ENCODE measurements at regions not wholly inside any gene's neighbourhood (a gene's known extent, or its start where the extent isn't known, plus 50 kb on each side); places are given as distances from the start of the nearest gene placed in this dataset.

- POLR2A ChIA-PET = no interaction called here
- no peak for DNase-seq
- H3K36me3 Mint-ChIP-seq = no peaks in the 10 kb centered on the region
- H3K4me3 Mint-ChIP-seq = no peak overlapping the region
- no peaks in the 10 kb centered on the region for H3K9me3 Mint-ChIP-seq
- no peaks in the 10 kb centered on the region for H3K27me3 Mint-ChIP-seq
- no peak for ATAC-seq (ENCODE audit: low read depth)
- H3K4me1 Mint-ChIP-seq = no peaks in the 10 kb centered on the region
- no peak overlapping the region for H3K27ac Mint-ChIP-seq
Measured at GRCh38 chr1:88351960-88352359, 332.1 kb upstream of the PKN2 start.

- Mint-ChIP-seq H3K27ac (no peak overlapping the region), H3K9me3 (no peaks in the 10 kb centered on the region)
Measured at GRCh38 chr1:88354256-88354655, 329.8 kb upstream of the PKN2 start.

DNA sequence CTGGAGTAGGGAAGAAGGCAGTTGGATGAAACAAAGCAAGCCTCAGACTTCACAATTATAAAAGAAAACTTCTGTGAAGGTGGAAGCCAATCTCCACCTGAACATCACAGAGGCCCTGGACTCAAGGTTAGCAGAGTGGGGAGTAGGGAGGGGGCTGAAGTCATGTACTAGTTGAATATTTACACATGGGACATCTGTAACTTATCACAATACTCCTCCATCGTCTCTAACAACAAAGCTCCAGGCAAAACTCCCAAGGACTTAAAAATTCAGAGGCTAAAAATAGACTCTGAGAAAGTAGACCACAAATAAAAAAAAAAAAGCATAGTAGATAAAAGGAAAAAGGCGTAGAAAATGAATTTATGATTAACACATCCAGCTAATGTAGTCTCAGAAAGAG, 326.3 kb upstream of the PKN2 start:
- Mint-ChIP-seq H3K36me3 (no peaks in the 10 kb centered on the region), H3K27me3 (peaks cover 2% of the 10 kb centered on the region), H3K27ac (no peak overlapping the region), H3K4me3 (no peak overlapping the region), H3K4me1 (no peaks in the 10 kb centered on the region), H3K9me3 (no peaks in the 10 kb centered on the region)
- DNase-seq = no peak
- POLR2A ChIA-PET = no interaction called here
- no peak for ATAC-seq (ENCODE audit: low read depth)

More at GRCh38 chr1:88354256-88354655, 329.8 kb upstream of the PKN2 start:
- no peak for ATAC-seq (ENCODE audit: low read depth)
- no peaks in the 10 kb centered on the region for H3K4me1 Mint-ChIP-seq
- H3K27me3 Mint-ChIP-seq = peaks cover 2% of the 10 kb centered on the region
- no peak overlapping the region for H3K4me3 Mint-ChIP-seq
- POLR2A ChIA-PET = no interaction called here
- no peak for DNase-seq
- no peaks in the 10 kb centered on the region for H3K36me3 Mint-ChIP-seq

DNA sequence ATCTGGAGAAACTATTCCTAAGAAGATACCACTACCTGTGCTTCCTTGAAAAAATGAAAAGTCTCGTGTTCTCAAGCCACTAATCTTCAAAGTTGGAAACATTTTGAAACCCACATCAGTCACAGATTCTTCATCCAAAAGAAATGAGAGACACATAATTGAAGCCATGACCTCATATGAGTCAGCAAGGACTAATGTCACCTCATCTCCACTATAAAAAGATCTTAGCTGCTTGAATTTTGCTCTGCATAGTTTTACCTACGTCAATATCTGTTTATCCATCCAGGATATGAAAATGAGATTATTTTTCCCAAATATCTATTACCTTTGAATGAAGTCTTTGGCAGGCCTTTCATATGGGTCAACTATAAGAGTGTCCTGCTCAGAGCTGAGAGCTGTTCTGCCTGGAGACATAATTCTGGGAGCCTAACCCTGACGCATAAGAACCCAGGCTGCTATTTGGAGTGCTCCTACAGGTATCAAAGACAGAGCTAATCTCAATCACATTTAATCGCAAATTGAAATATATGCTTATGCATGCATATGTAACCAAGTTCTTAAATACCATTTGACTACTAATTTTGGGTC, 312.5 kb upstream of the PKN2 start:
- H3K9me3 Mint-ChIP-seq = no peaks in the 10 kb centered on the region
- POLR2A ChIA-PET = no interaction called here
- DNase-seq (no peak), ATAC-seq (ENCODE audit: low read depth) (no peak)
- H3K4me3 Mint-ChIP-seq = no peak overlapping the region
- peaks cover 4% of the 10 kb centered on the region for H3K27me3 Mint-ChIP-seq
- H3K36me3 Mint-ChIP-seq = no peaks in the 10 kb centered on the region
- no peaks in the 10 kb centered on the region for H3K4me1 Mint-ChIP-seq
- no peak overlapping the region for H3K27ac Mint-ChIP-seq

- POLR2A ChIA-PET = no interaction called here
- no peak overlapping the region for H3K4me3 Mint-ChIP-seq
- H3K27me3 Mint-ChIP-seq = peaks cover 3% of the 10 kb centered on the region
- DNase-seq = no peak
- no peak overlapping the region for H3K27ac Mint-ChIP-seq
- no peaks in the 10 kb centered on the region for H3K4me1 Mint-ChIP-seq
- ATAC-seq (ENCODE audit: low read depth) = no peak
- no peaks in the 10 kb centered on the region for H3K9me3 Mint-ChIP-seq
- H3K36me3 Mint-ChIP-seq = no peaks in the 10 kb centered on the region
Measured at GRCh38 chr1:88375977-88376376, 308.1 kb upstream of the PKN2 start.

DNA sequence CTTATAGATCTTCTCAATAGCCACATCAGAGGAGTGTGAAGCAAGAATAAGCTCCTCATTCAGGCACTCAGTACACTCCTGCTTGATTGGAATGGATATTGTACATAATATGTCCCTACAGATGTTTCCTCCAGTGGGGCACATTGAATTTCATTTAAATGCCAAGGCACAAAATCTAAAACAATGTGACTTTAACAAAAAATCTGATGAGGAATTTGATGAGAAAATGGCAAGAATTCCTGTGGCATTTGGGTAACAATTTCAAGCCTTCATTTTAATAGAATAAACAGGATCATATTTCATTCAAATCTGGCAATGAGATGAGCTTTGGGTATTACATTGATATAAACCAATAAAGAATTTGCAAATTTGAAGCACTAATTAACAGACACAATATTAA, 307.7 kb upstream of the PKN2 start:
- no peak overlapping the region for H3K27ac Mint-ChIP-seq
- H3K9me3 Mint-ChIP-seq = no peaks in the 10 kb centered on the region
- no peaks in the 10 kb centered on the region for H3K4me1 Mint-ChIP-seq
- no peak for ATAC-seq (ENCODE audit: low read depth)
- POLR2A ChIA-PET = no interaction called here
- H3K4me3 Mint-ChIP-seq = no peak overlapping the region
- no peaks in the 10 kb centered on the region for H3K36me3 Mint-ChIP-seq
- DNase-seq = no peak
- peaks cover 3% of the 10 kb centered on the region for H3K27me3 Mint-ChIP-seq

- H3K9me3 Mint-ChIP-seq = no peaks in the 10 kb centered on the region
- H3K27me3 Mint-ChIP-seq = peaks cover 2% of the 10 kb centered on the region
- ATAC-seq (ENCODE audit: low read depth) = no peak
- H3K27ac Mint-ChIP-seq = no peak overlapping the region
- no peak overlapping the region for H3K4me3 Mint-ChIP-seq
- POLR2A ChIA-PET = no interaction called here
- no peaks in the 10 kb centered on the region for H3K36me3 Mint-ChIP-seq
- no peak for DNase-seq
- no peaks in the 10 kb centered on the region for H3K4me1 Mint-ChIP-seq
Measured at GRCh38 chr1:88378560-88378959, 305.5 kb upstream of the PKN2 start.

GRCh38 chr1:88394958-88395357, 289.1 kb upstream of the PKN2 start:
- POLR2A ChIA-PET = no interaction called here

DNA sequence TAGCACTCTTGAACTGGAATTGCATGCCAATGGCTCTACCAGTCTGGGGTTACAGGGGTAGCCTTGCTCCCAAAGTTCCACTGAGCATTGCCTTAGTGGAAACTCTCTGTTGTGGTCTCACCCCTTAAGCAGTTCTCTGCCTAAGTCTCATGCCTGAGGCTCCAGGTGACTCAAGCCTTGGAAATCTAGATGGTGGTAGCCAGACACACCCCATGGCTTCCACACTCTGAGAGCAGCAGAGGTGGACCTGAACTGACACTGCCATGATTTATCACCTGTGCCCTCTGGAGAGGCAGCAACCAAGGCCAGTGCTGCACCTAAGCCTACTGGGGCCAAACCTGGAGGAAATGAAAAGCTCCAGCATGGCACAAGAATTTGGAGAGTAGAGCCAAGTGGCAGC, 285.7 kb upstream of the PKN2 start:
- H3K4me1 Mint-ChIP-seq = no peaks in the 10 kb centered on the region

More at GRCh38 chr1:88394958-88395357, 289.1 kb upstream of the PKN2 start:
- no peak overlapping the region for H3K27ac Mint-ChIP-seq
- H3K36me3 Mint-ChIP-seq = no peaks in the 10 kb centered on the region
- no peaks in the 10 kb centered on the region for H3K9me3 Mint-ChIP-seq
- H3K27me3 Mint-ChIP-seq = no peaks in the 10 kb centered on the region
- no peak for DNase-seq
- ATAC-seq (ENCODE audit: low read depth) = no peak
- H3K4me1 Mint-ChIP-seq = no peaks in the 10 kb centered on the region
- H3K4me3 Mint-ChIP-seq = no peak overlapping the region

GRCh38 chr1:88399690-88400089, 284.4 kb upstream of the PKN2 start:
- DNase-seq (no peak), ATAC-seq (ENCODE audit: low read depth) (no peak)
- no peaks in the 10 kb centered on the region for H3K36me3 Mint-ChIP-seq
- no peaks in the 10 kb centered on the region for H3K9me3 Mint-ChIP-seq
- POLR2A ChIA-PET = no interaction called here
- H3K27ac Mint-ChIP-seq = no peak overlapping the region
- H3K4me1 Mint-ChIP-seq = no peaks in the 10 kb centered on the region
- H3K4me3 Mint-ChIP-seq = no peak overlapping the region
- H3K27me3 Mint-ChIP-seq = no peaks in the 10 kb centered on the region

More for the DNA sequence above, 285.7 kb upstream of the PKN2 start:
- Mint-ChIP-seq H3K27ac (no peak overlapping the region), H3K27me3 (no peaks in the 10 kb centered on the region), H3K9me3 (no peaks in the 10 kb centered on the region), H3K36me3 (no peaks in the 10 kb centered on the region), H3K4me3 (no peak overlapping the region)
- DNase-seq (no peak), ATAC-seq (ENCODE audit: low read depth) (no peak)
- POLR2A ChIA-PET = no interaction called here

DNA sequence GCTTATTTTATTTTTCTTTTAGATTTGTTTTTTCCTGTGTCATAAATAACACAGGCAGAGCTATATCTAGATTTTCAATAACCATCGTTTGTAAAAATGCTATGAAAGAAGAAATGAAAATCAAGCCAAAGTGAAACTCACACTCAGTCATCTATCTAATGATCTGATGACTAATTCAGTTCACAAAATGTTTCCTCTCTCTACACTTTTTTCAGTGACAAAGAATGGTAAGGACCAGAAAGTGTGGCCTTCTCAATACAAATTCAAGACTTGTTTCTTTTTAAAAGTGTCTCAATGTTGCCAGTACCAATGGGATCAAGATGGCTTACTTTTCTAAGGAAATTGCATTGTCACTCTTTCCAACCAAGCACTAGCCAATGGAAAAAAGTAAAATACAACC, 282.8 kb upstream of the PKN2 start:
- H3K27me3 Mint-ChIP-seq = no peaks in the 10 kb centered on the region
- no peaks in the 10 kb centered on the region for H3K36me3 Mint-ChIP-seq
- DNase-seq (no peak), ATAC-seq (ENCODE audit: low read depth) (no peak)
- H3K9me3 Mint-ChIP-seq = no peaks in the 10 kb centered on the region
- no peak overlapping the region for H3K27ac Mint-ChIP-seq
- no peak overlapping the region for H3K4me3 Mint-ChIP-seq
- H3K4me1 Mint-ChIP-seq = no peaks in the 10 kb centered on the region
- POLR2A ChIA-PET = no interaction called here

- DNase-seq (no peak), ATAC-seq (ENCODE audit: low read depth) (no peak)
- no peaks in the 10 kb centered on the region for H3K27me3 Mint-ChIP-seq
- H3K9me3 Mint-ChIP-seq = peaks cover 2% of the 10 kb centered on the region
- POLR2A ChIA-PET = no interaction called here
- H3K27ac Mint-ChIP-seq = no peak overlapping the region
- H3K4me3 Mint-ChIP-seq = no peak overlapping the region
- no peaks in the 10 kb centered on the region for H3K36me3 Mint-ChIP-seq
- H3K4me1 Mint-ChIP-seq = no peaks in the 10 kb centered on the region
Measured at GRCh38 chr1:88404582-88404981, 279.5 kb upstream of the PKN2 start.

DNA sequence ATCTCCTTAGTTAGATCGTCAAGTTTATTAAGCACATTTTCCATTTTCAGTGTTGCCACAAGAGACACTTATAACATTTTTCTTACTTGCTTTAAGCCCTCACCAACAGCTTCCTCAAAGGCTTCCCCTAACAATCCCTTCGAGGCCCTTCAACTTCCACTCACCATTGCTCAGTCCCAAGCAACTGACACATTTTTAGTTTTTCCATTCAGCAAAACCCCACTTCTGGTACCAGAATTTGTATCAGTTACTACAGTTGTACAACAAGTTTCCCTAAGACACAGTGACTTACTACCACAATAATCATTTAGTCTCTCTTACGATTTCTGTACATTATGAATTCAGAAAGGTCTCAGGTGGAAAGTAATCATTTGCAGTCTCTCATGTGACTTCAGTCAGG, 276.8 kb upstream of the PKN2 start:
- no peaks in the 10 kb centered on the region for H3K36me3 Mint-ChIP-seq
- no peak overlapping the region for H3K4me3 Mint-ChIP-seq
- no peaks in the 10 kb centered on the region for H3K4me1 Mint-ChIP-seq
- POLR2A ChIA-PET = no interaction called here
- peaks cover 2% of the 10 kb centered on the region for H3K9me3 Mint-ChIP-seq
- ATAC-seq (ENCODE audit: low read depth) (no peak), DNase-seq (no peak)
- no peaks in the 10 kb centered on the region for H3K27me3 Mint-ChIP-seq
- H3K27ac Mint-ChIP-seq = no peak overlapping the region

- H3K4me1 Mint-ChIP-seq = no peaks in the 10 kb centered on the region
- no peak overlapping the region for H3K27ac Mint-ChIP-seq
- H3K27me3 Mint-ChIP-seq = no peaks in the 10 kb centered on the region
- DNase-seq (no peak), ATAC-seq (ENCODE audit: low read depth) (no peak)
- H3K4me3 Mint-ChIP-seq = no peak overlapping the region
- no peaks in the 10 kb centered on the region for H3K36me3 Mint-ChIP-seq
- POLR2A ChIA-PET = no interaction called here
- H3K9me3 Mint-ChIP-seq = peaks cover 4% of the 10 kb centered on the region
Measured at GRCh38 chr1:88421997-88422396, 262.1 kb upstream of the PKN2 start.

GRCh38 chr1:88433556-88433955, 250.5 kb upstream of the PKN2 start:
- ATAC-seq (ENCODE audit: low read depth) (no peak), DNase-seq (no peak)
- POLR2A ChIA-PET = no interaction called here
- H3K4me3 Mint-ChIP-seq = no peak overlapping the region
- no peak overlapping the region for H3K27ac Mint-ChIP-seq
- no peaks in the 10 kb centered on the region for H3K4me1 Mint-ChIP-seq
- peaks cover 4% of the 10 kb centered on the region for H3K9me3 Mint-ChIP-seq
- no peaks in the 10 kb centered on the region for H3K27me3 Mint-ChIP-seq
- H3K36me3 Mint-ChIP-seq = no peaks in the 10 kb centered on the region
